Hematopoietic multipotent progenitor cell treated with erythropoietin and hydrocortisone succinate and interleukin-3 and kit ligand, for 8 days (in vitro differentiated cells): ENCODE measurements at regions not wholly inside any gene's neighbourhood (a gene's known extent, or its start where the extent isn't known, plus 50 kb on each side); places are given as distances from the start of the nearest gene placed in this dataset.

Source experiments
- DNase-seq: peaks from one replicate; pipeline ENCODE4 v3.0.0-alpha.2; 2015

DNA sequence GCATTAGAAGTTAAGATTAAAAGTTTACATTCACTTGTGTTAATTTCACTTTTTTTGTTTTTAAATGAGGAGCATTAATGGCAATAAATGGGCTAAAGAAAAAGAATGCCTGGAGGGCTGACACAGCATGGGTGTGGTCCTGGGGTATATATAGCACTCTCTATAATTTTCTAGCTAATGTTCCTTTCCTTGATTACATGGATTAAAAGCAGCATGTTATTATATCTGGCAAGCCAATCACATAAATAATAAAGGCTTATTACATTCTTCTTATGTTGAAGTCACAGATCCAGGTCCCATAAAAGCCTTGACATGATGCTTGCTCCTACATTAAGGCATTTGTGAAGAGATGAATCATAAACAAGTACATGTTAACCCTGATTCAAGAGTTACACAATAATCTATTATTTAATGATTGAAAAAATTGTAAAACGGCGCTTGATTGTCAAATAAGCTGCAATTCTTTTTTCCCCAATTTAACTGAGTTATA lies 91.4 kb downstream of the LYPLAL1 start:
- DNase-seq: no peak

DNA sequence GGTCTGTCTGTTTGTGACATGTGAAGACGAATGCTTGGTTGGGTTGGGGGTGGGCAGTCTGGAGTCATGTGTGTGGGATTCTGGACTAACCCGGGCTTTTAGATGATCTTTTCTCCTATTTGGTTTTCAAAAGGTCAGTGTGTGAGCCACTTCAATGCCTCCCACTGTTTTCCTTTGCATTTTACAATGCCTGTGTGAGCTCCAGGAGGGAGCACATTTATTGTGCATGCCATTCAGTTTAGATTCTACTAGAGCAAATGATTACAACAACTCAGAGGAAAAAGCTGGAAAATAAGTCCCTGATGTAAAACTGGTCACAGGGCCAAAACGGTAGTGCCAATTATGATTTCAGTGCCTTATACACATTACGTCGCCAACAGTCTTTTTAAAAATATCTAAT lies 90.9 kb downstream of the LYPLAL1 start:
- DNase-seq: no peak
